ENCODE measurements at regions not wholly inside any gene's neighbourhood (a gene's known extent, or its start where the extent isn't known, plus 50 kb on each side); places are given as distances from the start of the nearest gene placed in this dataset.
"Not testable (repeated sequence)": the region's sequence is repeated elsewhere in the genome, so short reads cannot be mapped to it uniquely, and the experiment has no call there.

DNA sequence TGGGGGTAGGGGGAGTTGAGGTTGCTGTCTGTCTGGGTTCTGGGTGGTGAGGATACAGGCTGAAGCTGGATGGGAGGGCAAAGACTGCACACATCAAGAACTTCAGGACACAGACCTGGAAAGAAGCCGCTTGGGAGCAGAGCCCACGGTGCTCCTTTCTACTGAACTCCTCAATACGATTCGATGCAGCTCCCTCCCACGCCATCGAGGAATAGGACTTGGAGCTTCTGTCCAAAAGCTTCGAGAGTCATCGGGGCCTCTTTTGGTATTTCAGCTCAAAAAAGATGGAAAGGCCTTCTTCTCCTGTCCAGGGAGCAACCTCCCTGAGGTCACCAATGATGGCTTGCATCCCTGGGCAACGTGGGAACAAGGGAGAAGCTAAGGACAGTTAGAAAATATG is 407.1 kb upstream of the MGMT start:
- DNase-seq = no peak

DNA sequence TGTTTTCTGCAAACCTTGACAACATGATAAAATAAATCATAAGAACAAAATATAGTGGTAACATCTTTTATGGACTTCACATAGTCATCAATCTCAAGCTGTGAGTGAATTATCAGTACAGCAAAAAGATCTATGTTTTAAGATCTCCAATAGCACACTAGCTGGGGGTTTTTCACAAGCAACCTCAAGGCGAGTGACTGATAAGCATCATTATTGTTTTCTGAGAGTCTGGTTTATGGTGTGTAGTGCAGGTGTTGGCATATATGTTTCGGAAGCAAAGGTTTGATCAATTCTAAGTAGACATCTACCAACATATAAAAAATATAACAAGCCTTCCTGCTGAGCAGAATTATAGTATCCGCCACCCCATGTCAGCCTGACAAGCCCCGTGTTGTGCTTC is 403.8 kb upstream of the MGMT start:
- no peak for DNase-seq

DNA sequence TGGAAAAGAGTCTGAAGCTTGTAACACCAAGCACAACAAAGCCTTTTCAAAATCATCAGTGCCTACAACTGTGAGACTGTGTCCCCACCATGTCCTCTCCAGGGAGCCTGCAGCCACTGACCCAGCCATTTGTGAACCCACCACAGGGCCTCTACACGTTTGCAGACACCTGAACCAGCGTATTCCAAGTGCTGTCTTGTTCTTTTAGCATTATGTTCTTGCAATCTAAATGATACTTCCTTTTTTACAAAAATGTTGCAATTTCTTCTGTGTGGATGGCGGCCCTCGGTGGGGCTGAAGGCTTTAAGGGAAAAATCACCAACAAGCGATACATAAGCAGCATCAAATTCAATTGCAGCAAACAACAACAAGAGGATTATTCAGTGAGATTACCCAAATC is 403.2 kb upstream of the MGMT start:
- no peak for DNase-seq

DNA sequence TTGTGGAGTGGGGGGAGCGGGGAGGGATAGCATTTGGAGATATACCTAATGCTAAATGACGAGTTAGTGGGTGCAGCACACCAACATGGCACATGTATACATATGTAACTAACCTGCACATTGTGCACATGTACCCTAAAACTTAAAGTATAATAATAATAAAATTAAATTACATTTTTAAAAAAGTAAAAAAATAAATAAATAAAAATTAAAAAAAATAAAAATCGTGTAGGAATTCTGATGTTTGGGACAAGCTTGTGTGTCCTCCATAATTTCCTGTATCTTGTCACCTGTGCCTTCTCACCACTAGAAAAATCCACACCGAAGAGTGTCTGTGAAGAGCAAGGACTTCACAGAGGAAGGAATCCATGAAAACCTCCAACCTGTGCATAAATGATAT is 400.5 kb upstream of the MGMT start:
- DNase-seq = not testable (repeated sequence)

DNA sequence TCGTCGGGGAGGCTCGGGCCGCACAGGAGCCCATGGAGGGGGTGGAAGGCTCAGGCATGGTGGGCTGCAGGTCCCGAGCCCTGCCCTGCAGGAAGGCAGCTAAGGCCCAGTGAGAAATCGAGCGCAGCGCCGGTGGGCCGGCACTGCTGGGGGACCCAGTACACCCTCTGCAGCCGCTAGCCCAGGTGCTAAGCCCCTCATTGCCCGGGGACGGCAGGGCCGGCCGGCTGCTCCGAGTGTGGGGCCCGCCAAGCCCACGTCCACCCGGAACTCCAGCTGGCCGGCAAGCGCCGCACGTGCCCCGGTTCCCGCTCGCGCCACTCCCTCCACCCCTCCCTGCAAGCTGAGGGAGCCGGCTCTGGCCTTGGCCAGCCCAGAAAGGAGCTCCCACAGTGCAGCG is 395.6 kb upstream of the MGMT start:
- not testable (repeated sequence) for DNase-seq

DNA sequence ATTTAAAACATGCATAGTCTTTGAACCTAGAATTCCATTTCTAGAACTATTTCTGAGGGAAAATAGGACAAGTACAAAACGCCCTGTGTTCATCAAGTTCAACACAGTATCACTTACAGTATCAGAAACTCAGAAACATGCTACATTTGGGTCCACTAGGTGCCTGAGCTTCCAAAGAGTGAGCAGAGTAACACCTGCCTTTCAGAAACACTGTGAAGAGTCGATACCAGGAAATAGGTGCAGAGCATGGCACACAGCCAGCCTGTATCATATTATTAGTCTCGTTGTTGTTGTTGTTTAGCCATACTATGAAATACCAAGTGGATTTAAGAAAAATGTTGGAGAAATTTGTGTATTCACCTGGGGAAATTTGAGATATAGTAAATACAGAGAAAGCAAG is 392.1 kb upstream of the MGMT start:
- DNase-seq = peak; percentile 55

DNA sequence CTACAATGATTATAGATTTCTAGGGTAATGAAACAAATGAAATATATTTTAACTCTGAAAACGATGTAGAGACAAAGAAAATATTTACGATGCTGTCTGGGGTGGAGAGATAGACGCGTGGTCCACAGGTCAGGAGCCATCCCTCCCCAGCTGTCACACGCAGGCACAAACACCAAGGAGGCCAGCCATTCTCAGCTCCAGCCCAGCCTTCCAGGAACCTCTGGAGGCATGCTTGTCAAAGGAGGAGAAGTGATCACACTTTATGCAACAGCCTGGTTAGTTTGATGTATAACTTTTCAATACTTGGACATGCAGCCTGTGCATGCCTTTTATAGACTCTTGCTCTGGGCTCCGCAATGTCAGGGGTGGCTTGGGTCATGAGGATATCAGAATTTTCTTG is 391.5 kb upstream of the MGMT start:
- no peak for DNase-seq

DNA sequence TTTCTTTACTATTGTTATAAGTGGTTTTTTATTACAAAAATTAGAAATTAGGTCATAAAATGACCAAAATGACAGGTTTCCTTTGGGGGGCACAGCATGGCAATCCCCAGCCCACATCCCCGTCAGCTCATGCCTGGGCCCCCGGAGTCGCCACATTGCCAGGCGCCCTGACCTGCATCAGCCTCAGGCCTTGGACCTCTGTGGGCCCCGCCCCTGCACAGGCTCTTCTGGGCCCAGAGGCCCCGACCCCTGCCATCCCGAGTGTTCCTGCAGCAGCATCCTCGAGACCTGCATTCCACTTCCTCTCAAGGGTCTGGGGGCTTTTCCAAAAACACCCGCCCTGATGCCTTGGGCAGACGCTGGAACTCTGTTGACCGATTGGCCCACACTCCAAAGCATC is 391.1 kb upstream of the MGMT start:
- no peak for DNase-seq

DNA sequence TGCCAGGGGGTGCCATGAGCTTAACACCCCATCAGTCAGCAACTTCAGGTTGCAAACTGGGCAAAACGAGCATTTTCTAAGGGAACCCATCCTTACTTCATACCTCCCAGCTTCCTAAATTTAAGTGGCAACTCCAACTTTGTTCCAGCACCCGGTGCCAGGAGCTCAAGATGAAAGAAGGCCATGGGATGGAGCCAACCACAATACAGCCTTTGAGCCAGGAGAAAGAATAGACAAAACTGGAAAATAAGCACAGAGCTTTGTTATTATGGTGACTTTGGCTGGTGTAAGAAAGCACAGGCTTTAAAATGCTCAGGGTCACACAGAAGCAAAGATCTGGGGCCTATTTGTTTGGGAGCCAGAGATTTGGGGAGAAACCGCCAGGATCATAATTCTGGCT is 388.7 kb upstream of the MGMT start:
- no peak for DNase-seq

DNA sequence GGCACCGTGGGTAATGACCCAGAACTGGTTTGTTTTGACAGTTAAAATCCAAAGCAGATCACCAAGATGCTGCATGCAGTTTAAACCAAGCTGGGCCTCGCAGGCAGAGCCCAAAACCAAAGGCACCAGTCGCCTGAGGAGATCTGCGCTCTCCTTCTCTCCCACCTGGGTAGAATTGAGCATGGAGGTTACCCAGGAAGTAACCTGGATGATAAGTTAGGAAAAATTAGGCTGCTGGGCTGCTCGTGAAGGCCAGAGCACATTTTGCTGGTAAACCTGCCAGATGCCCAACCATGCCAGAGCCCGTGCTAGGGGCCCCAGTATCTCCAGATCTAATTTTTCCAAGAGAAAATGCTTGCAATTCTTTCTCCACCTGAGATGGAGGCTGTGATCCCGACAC is 388.3 kb upstream of the MGMT start:
- DNase-seq = no peak

DNA sequence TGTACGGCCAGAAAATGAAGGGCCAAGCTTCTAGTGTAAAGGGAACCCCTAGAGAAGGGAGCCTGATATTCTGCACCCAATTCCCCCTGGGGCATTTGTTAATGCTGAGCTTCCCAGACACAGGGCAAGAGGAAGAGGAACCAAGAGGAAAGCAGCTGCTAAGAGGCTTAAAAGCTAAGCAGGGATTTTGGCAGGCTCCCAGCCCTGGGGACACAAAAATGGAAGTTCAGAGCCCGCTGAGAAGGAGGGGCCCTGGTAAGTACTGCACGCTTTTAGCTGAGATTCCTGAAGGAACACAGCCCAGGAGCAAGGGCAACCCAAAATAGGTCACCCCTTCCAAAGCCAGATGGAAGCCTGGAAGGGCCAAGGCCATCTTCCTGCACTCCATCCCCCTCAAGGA is 387.3 kb upstream of the MGMT start:
- peak; percentile 32 for DNase-seq

DNA sequence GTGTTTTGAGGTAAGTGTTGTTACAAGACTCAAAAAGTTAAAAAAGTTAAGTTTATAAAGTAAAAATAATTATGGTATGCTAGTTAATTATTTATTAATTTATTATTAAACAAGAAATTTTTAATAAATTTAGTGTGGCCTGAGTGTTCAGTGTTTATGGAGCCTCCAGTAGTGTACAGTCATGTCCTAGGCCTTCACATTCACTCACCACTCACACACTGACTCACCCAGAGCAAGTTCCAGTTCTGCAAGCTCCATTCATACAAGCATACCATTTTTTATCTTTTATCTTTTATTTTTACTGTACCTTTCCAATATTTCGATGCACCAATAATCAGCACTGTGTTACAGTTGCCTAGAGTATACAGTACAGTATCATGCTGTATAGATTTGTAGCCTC is 381.2 kb upstream of the MGMT start:
- DNase-seq = no peak

DNA sequence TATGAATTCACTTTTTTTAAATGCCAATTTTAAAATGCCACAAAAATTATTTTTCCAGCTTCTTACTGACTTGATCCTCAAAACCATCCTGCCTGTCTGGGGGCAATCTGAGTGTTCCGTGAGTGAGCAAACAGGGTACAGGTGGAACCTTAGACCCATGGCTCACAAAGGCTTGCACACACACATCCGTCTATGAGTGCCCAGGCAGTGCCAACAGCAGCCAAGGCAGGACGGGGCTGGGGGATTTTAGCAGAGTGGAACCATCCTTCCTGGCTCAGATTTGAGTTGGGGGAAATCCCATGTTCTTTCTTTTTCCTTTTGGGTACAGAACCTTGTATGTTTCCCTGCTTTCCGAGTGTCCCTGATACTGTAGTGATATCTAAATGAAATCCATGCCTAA is 377.7 kb upstream of the MGMT start:
- no peak for DNase-seq

DNA sequence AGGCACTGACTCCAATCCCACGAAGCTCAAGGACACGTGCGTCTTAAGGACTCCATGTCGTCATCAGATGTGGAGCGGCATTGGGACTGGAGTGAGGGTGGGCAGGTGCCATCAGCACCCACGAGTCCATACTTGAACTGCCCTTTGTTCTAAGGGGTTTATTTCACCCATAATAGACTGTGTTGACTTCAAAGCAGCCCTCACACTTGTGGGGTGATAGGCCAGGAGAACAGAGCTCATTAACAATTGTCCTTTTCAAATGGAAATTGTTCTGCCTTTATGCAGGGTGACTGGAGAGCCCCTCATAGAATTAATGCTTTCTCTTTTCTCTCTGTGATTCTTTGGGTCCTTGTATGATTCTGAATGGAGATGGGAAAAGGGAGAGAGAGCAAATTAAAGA is 376.9 kb upstream of the MGMT start:
- no peak for DNase-seq

DNA sequence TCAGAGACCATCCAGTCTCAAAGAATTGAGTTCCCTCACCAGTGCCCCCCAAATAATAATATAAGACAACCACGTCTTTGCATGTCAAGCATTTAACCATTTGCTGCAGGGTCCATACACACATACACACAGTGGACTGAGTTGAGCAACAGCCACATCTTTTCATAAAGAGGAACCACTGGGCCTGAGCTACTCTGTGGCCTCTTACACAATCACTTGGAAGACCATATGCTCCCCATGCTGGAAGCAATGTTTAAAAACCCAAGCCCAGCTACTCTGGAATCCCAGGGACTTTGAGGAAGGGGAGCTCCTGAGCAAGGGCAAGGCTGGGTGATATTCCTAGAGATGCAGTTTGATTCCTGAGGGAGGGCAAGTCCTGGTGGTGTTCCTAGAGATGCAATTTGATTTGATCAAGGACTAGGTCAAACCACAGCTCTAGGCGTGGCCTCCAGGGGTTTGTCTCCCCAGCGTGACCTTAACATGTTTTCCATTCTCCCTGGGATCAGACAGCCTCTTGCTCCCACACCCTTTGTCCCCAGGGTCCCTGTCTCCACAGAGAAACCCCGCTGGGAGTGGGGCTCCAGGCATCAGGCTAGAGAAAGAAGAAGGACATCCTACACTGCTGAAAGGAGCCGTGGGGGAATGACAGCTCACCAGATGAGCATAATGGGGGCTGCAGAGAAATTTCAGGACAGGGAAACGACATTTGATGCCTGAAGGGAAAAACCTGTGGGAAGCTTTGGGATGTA is 376.2 kb upstream of the MGMT start:
- DNase-seq = no peak

DNA sequence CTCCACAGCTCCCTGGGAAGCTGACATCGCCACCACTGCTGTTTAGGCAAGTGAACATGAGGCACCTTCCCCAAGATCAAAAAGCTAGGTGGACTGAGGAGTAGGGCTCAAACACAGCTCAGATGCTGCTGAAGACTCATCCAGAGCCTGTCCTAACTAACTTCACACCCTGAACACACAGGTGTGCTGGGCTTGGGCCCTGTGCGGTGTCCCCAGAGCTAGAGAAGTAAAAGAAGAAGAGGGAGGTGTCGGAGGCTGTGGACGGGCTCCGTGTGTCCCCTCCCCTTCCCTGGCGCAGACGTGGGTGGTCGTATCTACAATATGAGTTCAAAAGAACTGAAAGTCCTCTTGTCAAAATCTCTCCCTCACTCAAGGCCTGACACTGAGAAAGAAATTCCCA is 373.4 kb upstream of the MGMT start:
- no peak for DNase-seq

DNA sequence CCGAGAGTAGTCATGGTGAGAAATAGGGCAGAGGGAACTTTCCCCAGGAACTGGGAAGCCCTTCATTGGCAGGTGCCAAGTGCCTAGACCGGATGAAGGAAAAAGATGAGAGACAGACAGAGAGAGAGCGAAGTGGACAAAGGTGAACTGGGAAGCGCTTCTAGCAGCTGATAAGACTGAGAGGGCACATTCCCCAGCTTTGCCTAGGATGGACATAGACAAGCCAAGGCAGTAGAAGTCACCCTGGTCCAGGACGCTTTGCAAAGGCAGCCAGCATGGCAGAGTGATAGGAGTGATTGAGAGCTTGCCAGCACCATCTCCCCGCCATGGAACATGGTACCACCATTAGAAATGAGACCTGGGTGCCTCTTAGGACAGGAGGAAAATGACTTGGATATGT is 372.8 kb upstream of the MGMT start:
- DNase-seq = no peak

DNA sequence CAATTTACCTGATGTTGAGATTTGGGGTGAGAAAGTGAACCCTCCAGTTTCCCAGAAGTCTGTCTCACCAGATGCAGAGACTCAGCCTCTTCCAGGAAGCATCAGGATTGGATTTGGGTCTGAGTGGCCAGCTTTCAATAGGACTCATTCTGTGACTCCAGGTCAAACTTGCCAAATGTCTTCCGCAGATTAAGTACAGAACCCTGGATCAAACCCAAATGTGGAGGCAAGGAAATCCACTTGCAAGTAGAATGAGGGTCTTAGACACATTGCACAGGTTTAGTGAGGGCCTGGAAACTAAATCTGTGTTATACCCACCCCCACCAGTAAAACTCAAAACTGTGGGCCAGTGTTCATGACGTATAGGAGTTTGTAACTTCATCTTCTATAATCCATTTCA is 372.2 kb upstream of the MGMT start:
- DNase-seq = no peak

DNA sequence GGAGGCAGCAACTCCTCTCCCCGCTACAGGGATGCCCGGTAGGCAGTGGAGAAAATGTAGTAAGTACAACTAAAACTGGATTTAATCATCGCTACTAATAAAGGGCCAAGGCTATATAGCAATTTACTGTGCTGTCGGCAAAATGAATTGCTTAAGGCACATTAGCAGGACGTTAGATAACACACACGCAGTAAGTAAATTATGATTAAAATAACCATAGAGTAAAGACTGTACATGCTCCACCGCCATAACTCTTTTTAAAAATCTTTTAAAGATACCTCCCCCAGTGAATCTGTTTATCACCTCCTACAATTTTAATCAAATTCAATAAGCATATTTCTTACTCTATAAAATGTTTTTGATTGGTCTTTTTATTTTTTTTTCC is 371.4 kb upstream of the MGMT start:
- DNase-seq = no peak

DNA sequence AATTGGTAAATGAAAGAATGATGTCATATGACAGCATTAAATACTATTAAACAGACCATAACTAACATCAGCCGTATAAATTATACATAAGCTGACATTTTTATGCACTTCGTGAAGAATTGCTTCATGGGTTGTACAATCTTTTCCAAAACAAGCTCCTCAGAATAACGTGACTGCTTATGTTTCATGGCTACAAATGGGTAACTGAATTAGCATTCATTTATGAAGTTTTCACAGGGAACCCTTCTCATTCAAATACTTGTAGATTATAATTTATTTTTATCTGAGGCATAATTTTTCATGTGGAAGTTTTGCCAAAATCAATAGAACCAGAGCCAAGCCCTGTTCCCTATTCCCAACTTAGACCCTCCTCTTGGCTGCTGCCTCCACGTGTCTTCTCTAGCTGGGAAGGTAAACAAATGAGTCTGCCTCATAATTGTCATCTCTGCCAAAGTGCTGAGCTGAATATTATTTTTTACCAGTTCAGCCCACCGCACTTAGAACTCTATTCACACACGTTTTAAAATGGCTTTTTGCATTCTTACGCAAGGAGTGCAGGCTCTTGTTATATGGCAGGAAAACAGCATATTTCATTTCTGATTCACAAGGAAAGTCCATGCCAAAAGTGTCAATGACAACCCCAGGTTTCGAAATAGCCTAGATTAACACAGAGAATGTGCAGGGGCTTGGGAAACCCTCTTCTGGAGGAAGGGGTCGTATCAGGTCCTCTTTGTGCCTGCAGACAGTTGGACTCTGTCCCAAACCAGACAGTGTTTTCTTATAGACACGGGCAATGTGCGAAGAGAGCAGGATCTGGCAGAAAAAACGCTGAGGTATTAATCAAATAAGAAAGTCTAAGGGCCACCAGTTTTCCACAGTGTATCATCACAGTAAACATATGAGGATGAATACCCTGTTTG is 370.7 kb upstream of the MGMT start:
- DNase-seq = no peak

DNA sequence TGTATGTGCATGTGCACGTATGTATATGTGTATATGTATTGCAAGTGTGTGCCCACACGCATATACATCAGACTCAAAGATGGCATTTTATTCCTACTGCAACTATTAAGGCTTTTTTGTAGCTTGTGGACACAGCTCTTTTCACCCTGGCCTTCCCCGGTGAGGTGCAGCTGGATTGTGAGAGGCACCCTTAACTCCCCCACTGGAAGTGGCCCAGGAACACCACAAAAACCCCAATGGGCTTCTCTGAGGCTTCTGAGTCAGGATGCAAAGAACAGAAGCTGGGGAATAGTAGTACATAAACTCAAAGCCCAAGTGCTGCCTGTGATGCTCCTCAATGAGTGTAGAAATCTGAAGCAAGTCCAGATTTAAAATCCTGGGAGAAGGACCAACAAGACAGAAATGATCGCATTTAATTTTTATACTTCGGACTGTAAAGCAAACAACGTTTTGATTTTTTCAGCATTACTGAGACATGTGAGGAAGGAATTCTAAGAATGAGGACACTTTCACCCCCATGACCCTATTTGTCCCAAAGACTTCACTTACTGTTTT is 369.2 kb upstream of the MGMT start:
- DNase-seq = no peak

DNA sequence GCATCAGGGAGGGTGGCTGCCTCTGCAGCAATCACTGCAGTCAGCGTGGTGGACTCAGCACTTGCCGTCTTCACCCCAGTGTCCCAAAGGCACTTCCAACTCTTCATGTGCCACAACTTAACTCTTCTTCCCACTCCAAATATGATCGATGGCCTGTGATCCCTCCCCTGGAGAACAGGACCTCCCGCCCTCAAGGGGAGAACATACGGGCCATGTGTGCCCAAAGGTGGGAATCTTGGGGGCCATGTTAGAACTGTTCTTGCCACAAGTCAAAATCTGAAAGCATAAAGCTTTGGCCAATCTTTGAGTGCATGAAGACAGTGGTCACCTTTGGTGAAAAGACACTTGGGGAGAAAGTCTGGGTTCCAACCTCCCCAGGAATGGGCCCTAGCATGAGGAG is 368.5 kb upstream of the MGMT start:
- DNase-seq = no peak

DNA sequence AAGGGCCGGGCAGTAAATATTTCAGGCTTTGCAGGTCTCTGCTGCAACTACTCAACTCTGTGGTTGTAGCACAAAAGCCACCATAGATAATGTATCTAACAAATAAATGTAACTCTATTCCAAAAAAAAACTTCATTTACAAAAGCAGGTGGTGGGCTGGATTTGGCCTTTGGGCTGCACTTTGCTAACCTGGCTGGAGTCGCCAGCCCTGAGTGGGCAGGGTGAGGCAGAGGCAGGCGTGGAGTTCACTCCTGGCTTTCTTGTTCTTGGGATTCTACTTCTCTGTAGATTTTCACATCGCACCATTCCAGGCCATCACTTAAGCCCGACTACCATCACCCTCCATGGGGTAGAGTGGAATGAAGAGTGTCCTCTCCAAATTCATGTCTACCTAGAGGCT is 367.6 kb upstream of the MGMT start:
- no peak for DNase-seq

DNA sequence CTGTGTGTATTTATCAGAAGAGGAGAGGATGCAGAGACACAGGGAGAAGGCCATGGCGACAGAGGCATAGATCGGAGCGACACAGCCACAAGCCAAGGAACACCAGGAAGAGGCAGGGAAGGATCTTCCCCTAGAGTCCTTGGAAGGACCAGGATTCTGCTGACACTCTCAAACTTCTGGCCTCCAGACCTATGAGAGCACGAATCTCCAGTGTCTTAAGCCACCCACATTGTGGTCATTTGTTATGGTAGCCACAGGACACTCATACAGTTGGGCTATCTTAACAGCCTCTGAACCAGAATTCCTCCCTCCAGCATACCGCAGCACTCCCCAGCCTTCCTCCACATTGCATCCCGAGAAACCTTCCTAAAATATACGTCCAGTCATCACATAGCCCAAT is 367.0 kb upstream of the MGMT start:
- DNase-seq = no peak

Measured in RPMI8226 (cell line).